ENCODE measurements at regions not wholly inside any gene's neighbourhood (a gene's known extent, or its start where the extent isn't known, plus 50 kb on each side); places are given as distances from the start of the nearest gene placed in this dataset.
"Not testable (repeated sequence)": the region's sequence is repeated elsewhere in the genome, so short reads cannot be mapped to it uniquely, and the experiment has no call there.

DNA sequence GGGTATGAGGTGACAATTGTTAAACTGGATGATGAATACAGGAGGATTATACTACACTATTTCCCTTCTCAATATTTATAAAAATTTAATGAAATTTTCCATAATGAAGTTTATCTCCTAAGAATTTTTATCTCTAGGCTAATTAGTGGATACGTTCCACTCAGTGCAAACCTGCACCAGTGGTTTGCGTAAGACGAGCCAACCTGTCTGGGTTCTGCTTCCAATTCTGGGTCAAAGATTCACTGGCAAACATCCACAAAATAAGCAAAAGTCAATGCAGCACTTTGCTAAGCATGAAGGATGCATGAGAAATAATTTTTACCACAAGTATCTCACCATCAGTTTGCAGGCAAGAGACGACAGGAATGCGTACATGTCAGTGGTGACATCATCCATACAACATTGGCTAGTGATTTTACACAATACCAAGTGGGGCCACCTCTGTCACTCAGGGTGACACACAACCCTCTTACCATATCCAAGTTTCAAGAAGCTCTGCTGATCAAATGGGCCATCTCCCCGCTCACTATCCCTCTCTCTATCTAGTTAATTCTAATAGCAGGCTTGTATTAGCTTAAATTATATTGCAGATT is 51.7 kb downstream of the FAM50B start:
- DNase-seq (ENCODE audit: low read depth): no peak

DNA sequence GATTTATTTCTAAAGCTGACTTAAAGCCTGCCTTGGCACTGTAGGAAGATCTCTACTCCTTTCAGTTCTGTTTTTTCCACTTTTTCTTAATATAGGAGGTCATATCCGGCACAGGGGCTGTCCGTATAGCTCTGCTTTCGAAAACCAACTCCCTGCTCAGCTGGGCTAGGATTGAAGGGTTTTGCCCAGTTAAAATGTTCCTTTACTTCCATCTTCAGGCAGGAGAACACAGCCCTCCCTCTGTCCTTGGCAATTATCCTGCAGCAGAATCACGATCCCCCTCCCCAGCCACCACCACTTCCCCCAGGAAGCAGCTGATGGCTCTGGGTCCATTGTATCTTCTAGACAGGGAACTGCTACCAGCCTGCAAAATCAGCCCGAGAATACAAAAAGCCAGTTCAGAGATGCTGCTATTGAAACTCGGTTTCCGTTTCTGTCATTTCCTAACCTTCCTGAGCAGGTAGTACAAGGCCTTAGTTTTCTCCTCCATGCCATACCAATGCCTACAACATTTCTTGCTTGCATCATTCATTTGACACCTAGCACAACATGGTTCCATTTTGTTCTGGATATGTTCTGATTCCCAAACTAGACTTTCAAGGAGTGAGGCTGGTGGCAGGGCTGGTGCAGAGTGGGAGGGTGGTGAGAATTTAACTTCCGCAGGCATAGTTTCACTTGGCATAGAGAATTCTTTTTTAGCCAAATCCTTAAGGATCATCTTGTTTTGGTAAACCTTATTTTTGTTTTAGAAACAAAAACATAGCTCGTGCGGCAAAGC is 53.9 kb downstream of the FAM50B start:
- DNase-seq (ENCODE audit: low read depth): no peak

DNA sequence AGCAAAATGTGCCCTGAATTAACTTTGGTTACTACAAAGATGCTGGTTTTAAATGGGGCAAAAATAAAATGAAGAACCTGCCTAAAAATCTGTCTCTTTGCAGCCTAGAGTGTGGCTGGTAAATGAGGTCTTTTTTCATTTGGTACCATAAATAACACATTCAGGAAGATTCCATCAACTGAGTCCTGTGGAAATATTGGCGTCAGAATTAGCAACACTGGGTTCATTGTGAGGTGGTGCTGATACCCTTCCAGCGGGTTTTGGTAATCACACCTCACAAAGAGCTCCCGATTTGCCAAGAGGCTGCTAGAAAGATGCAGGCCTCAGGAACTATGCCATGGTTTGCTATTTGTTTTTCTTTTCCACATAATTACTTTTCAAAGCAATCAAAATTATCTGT is 55.3 kb downstream of the FAM50B start:
- DNase-seq (ENCODE audit: low read depth): no peak

DNA sequence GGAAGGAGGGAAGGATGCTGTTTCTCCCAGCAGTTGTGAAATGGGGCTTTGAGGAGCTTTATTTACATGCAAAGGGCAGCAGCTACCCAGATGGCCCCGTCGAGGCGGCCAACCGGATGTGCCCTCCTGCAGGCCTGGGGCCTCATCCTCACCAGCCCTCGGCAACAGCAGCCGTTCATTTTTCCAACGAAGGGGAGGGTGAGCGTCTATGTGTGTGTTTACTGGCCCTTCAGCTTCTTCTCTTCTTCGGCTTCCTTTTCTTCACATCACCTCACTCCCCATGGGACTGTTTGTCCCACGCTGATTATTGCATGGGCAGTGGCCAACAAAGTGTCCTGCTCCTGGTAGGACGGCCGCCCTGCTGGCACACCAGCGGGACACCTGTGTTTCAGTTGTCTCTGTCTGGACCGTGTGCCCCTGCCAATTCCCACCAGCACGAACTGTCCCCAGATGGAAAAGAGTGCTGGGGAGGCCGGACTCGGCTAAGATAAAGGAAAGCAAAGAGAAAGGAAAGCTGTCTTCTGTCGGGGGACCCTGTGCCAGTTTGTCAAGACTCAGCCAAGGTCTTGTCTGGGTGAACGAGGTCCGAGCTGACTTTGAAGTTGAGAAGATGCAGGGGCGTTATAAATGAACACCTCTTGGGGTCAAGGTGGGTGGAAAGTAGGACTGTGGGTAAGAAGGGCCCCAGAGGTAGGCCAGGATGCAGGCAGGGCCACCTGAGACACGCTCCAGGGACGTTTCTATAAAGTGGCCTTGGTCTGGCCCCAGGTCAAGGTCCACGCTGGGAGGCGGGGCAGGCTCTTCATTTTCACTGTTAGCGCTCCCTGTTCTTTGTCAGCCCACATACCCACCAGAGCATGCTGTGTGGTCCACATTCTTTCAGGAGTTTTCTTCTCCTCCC is 57.0 kb downstream of the FAM50B start:
- DNase-seq (ENCODE audit: low read depth): no peak

DNA sequence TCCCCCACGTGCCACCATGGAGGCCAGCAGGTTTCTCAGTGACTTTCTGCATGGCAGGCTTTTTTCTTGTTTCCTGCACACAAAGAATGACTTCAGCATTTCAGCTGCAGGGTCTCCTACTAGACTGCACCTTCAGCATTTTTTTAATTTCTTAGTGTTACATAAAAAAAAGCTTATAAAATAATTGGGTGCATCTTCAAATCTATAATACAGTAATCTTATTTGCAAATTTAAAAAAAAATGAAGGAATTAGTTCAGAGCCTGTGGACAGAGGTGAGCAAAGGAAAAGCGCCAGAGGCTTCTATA is 57.6 kb downstream of the FAM50B start:
- DNase-seq (ENCODE audit: low read depth): no peak

DNA sequence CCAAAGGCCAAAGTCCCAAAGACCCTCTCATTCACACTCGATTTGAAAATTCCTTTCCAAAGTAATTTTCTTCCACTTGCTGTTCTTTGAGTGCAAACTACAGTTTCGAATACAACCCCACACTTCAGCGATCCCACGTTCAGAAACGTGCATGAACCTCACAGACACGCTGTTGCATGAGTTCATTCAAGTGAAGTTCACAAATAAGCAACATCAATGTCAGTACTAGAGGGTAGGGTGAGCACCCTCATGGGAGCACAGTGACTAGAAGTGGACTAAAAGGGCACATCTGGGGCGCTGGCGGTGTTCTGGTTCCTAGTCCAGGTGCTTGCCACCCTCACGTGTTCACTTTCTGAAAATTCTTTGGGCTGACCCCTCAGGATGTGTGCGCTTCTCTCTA is 59.0 kb downstream of the FAM50B start:
- DNase-seq (ENCODE audit: low read depth): no peak

DNA sequence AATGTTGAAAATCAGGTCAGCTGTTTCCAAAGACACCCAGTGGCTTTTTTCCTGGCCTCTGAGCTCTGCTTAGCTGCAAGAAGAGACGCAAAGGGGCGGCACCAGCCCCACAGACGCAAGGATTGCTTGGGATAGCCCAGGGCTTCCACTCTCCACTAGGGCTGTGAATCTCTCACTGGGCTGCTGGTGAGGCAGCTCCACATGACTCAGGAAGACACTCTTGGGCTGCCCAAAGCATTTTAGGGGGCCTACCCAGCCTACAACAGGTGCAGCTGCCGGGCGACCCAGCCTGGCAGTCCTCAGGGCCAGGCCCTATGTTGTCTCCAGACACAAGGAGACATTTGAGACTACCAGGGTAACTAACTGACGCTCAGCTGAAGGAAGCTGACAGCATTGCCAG is 59.8 kb downstream of the FAM50B start:
- DNase-seq (ENCODE audit: low read depth): no peak

DNA sequence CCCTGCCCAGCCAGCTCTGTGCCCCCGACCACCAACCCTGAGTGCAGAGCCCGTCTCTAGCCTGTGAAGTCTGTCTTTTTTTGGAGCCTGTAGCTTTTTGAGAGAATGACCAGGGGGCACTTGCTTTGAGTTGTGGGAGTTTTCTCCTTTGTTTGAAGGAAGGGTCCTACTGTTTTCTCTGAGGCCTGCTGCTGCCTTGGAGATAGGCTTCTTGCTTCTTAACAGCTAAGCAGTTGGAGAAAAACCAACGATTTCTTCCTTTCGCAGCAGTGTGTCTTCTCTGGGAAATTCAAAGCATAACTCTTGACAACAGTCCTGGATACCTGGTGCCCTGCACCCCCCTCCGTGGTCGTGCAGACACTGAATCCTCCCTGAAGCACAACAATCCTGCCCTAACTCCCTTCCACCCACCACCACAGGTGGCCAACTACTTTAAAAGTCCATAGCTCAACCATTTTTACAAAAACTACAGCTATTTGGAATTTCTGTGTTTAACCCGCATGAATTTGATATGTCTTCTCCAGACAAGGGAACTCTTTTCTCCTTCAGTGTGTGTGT is 61.0 kb downstream of the FAM50B start:
- no peak for DNase-seq (ENCODE audit: low read depth)

DNA sequence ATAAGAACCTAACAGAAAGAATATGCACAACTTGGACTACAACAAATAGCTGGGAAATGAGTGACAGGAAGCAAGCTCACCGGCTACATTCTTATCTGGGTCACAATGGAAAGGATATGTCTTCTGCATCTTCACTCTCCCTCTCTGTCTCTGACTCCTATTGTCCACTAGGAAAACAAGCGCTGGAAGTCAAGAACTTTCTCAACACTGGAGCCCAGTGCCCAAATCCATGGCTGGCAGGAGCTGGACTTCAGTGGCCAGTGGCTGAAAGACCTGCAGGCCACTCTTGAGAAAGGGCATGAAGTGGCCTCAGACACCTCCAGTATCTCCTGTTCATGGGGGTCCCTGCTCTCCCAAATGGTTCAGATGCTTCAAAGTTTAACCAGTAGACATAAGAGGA is 62.0 kb downstream of the FAM50B start:
- no peak for DNase-seq (ENCODE audit: low read depth)

DNA sequence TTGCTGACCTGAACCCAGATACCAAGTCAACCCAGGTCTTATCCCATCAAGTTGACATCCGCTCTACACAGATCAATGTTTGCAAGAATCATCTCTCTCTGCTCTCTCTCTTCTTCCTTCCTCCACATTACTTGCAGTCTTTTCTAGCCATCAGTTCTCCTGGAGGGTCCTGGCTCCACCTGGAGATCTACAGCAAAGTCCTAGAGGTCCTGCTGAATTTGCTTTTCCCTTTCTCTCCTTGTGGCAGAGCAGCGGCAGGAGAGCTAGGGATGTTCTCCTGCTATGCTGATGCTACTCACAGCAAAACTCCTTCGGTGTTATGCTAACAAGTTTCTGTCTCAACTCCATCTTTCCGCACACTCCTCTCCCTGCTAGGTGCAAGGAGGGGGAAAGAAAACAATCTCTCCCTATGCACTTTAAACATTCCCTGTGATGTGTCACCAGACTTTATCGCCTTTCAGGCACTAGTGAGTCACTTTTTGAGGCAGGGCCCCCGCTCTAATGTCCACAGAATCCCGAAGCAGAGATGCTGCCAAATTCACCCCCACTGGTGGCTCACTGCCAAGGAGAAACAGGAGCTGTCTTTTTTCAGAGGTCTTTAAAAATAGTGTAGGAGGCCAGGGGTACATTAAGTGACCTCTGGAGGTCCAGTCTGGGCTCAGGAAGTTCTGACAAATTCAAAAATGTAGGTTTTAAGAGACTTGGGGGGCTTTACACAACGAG is 62.6 kb downstream of the FAM50B start:
- no peak for DNase-seq (ENCODE audit: low read depth)

DNA sequence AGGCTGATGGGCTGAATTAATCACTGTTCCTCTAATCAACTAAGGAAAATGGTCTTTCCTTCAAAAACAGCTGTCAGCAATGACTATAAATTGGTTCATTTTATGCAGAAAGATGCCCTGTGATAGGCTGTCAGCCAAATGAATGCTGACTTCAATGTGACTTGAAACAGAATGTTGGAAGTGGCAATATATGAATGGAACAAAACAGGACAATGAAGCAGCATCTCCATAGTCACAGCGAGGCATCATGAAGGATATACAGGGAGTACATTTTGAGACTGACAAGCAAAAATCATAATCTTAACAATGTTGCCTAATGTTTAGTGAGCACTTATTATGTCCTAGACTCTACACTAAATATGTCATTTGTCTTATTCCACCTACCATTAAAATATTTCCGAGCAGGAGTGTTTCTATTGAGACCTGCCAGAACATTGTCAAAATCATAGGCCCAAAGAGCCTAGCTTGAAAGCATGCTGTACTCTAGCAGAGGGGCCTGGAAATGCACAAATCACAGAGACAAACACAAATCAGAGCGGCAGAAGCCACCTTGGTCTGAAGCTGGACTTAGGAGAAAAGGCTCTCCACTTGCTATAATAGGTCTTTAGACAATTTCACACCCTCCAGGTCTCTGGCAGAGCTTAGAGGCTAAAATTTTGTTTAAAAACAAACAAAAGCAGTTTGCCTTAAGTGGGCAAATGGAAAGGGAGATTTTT is 63.3 kb downstream of the FAM50B start:
- DNase-seq (ENCODE audit: low read depth): no peak

DNA sequence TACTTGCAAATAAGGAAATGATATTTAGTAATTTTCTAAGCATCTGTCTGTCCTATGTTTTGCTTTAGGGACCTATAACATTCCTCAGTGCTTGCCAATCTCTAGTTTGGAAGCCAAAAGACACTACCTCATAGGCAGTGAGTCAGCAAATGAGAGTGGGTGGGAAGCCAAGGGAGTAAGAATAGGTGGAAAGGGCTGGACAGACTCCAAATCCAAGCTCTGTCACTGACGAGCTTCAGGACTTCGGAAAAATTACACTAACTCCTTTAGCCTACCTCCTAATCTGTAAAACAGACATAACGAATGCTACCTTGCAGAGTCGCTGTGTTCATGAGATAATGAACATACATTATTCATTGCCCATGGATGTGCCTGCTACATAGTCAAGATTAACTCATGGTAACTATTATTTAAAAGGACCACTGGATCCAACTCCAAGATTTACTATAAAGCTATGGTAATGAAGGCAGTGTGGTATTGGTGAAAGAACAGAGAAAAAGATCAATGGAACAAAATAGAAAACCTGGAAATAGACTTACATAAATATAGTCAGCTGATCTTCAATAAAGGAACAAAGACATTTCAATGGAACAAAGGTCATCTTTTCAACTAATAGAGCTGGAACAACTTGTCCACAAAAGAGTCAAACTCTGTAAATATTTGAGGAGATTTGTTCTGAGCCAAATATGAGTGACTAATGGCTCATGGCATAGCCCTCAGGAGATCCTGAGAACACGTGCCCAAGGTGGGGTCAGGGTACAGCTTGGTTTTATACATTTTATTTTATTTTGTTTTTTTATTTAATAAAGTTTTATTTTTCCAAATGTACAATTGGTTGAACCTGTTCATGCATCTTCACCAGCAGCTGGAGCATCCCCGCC is 64.1 kb downstream of the FAM50B start:
- no peak for DNase-seq (ENCODE audit: low read depth)

DNA sequence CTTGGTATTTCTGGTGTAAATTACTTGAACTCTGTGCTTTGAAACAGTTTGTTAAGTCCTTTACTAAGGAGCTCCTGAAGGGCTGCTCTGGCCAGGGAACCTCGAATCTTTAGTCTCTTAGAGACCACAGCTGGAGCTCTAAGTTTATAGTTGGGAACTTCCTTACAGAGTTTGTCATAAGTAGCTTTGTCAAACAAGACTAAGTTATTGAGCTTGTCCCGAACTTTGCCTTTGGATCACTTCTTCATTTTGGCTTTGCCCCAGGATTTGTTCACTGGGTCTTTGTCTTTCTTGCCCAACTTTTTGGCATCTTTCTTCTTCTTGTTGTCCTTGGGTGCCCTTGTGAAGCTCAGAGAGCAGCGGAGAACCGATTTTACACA is 64.8 kb downstream of the FAM50B start:
- no peak for DNase-seq (ENCODE audit: low read depth)

DNA sequence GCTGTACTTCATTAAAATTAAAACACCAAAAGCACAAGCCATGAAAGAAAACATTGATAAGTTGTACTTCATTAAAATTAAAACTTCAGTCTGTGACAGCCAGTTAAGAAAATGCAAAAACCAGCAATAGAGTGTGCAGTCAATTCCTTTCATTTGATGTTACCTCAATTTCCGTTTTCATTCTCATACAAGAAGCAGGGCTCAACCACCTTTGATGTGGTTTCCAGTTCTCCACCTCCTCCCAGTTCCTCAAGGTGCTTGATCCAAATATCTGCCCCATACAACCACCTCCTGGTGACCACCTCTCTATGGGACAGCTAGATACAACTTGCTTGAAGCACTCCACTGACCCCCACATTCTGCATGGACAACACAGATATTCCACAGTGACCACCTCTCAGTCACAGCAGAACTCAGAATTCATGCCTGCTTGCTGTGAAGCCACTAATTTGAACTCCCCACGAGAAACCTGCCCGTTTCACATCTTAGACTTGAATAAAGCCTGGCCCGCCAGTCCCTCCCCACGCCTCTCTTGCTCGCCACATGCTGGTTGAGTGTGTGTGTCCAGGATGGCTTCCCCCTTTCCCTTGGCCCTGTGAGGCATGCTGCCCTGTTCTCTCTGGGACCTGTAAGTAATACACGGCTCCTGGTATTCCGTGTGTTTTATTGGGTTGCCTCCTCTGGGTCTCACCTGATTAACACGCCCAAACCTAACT is 66.1 kb downstream of the FAM50B start:
- DNase-seq (ENCODE audit: low read depth): no peak

DNA sequence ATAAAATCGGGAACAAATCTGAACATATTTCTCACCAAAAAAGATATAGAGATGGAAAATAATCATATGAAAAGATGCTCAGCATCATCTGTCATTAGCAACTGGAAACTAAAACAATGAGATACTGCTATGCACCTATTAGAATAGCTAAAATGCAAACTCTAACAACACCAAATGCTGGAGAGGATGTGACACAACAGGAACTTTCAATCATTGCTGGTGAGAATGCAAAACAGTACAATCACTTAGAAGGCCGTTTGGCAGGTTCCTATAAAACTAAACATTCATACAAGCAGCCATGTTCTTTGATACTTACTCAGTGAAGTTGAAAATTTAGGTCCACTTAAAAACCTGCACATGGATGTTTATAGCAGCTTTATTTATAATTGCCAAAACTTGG is 67.0 kb downstream of the FAM50B start:
- DNase-seq (ENCODE audit: low read depth): no peak

DNA sequence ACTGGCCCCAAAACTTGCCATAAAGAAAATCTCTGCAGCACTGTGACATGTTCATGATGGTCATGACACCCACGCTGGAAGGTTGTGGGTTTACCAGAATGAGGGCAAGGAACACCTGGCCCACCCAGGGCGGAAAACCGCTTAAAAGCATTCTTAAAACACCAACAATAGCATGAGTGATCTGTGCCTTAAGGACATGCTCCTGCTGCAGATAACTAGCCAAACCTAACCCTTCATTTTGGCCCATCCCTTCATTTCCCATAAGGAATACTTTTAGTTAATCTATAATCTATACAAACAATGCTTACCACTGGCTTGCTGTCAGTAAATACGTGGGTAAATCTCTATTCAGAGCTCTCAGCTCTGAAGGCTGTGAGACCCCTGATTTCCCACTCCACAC is 67.6 kb downstream of the FAM50B start:
- DNase-seq (ENCODE audit: low read depth): not testable (repeated sequence)

DNA sequence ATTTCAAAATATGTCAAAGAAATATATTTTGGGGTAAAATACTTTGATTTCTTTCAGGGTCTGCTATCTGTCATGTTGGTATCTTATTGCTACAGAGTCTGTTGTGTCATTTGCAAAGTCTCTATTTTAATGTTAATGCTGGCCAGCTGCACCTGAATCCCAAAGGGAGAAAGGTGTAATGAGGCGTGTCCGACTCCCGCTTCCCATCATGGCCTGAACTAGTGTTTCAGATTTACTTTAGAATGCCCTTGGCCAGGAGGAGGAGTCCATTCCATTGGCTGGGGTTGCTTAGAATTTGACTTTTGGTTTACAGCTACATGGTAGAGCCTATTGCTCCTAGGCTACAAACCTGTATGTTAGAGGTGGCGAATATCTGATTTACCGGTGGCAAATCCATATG is 69.3 kb downstream of the FAM50B start:
- no peak for DNase-seq (ENCODE audit: low read depth)

DNA sequence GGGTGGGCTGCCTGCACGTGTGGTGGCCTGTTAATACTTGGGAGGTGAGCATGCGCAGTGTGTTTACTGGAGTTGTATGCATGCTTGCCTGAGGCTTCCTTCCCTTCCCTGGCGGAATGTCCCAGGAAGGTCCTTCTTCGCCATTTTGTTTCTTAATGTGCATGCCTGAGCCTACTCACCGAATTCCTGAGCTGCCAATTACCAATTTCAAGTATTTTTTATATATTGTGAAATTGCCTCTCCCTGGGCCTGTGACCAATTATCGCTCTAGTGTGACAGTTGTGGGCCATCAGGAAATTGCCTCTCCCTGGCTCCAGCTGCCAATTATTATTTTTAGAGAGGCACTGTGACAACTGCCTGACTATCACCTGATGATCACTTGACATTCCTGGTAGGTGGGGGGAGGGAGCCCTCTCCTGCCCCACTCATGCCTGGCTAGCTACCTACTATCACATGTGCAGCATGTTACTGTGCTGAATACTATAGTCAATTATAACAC is 70.0 kb downstream of the FAM50B start:
- no peak for DNase-seq (ENCODE audit: low read depth)

DNA sequence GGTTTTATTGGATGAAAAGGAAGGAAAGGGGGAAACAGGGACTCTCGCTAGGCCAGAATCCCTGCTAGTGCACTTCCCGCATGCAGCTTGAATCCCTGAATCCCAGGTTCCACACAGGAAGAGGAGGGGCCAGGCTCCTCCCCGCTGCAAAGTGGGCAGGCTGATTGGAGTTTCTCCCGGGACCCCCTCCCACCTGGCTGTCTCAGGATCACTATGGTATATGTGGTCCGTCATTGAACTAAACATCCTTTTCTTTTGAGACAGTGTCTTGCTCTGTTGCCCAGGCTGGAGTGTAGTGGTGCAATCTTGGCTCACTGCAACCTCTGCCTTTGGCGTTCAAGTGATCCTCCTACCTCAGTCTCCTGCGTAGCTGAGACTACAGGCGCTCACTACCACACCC is 70.7 kb downstream of the FAM50B start:
- no peak for DNase-seq (ENCODE audit: low read depth)

DNA sequence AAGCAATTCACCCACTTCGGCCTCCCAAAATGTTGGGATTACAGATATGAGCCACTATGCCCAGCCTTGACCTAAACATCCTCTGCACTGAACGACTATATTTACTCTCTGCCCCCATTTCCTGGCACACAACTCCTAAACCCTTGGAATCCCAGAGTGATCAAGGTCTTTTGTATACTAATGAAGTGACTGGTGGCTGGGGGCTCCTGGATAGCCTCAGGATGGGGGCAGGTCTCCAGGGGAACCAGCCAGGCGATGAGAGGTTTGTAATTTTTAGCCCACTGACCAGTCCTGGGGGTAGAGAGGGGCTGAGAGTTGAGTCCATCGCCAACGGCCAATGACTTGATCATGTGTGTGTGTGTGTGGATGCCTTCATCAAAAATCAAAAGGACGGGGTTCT is 71.1 kb downstream of the FAM50B start:
- DNase-seq (ENCODE audit: low read depth): no peak
